GM12878 (cell line): ENCODE measurements at regions not wholly inside any gene's neighbourhood (a gene's known extent, or its start where the extent isn't known, plus 50 kb on each side); places are given as distances from the start of the nearest gene placed in this dataset.

Experiments used
- ATAC-seq: fragments of 200-7000 bp; cut with Tn5 transposase; 3 replicates; pipeline ENCODE4 v1.9.1; 2020; ENCODE audit warnings: mild to moderate bottlenecking, moderate library complexity
- BruUV-seq: library from RNA; stranded (reverse); fragments of 400-500 nt; replicated peaks from 2 replicates; lab custom pipeline; 2021; lab: Mats Ljungman, UMichigan
- CTCF ChIA-PET: fragments of 300-600 bp; sonication (Branson Sonifier 250); formaldehyde crosslinking; extraction: SDS; loops from one replicate; lab custom pipeline; 2021; ENCODE audit warnings: inconsistent platforms; lab: Yijun Ruan, JAX
- POLR2A ChIA-PET: fragments of 350-600 bp; formaldehyde crosslinking; extraction: SDS; loops from one replicate; lab custom pipeline; 2021; ENCODE audit warnings: inconsistent platforms; lab: Charles Lee
- RAD21 ChIA-PET: fragments of 300-600 bp; sonication (Branson Sonifier 250); formaldehyde crosslinking; loops from one replicate; lab custom pipeline; 2023; ENCODE audit warnings: antibody characterized with exemption; ENCODE audit not compliant: unreplicated experiment; lab: Charles Lee
- SMC1A ChIA-PET: fragments of 300-600 bp; sonication (Branson Sonifier 250); formaldehyde crosslinking; loops from one replicate; lab custom pipeline; 2023; ENCODE audit not compliant: unreplicated experiment, uncharacterized antibody; lab: Charles Lee
- DNase-seq: peaks from one replicate; pipeline ENCODE4 v3.0.0-alpha.2; 2011; ENCODE audit warnings: low read depth, low spot score
- FAIRE-seq: peaks from 3 replicates; lab custom pipeline; 2011; peaks lifted over from hg19 to GRCh38; lab: Jason Lieb, UNC
- H2AFZ ChIP-seq: 2 replicates; pipeline ENCODE4 v1.6.0; 2011; ENCODE audit warnings: low read depth, low read length, control low read depth; ENCODE audit not compliant: control insufficient read depth
- H3K27ac ChIP-seq: 2 replicates; pipeline ENCODE4 v1.5.1; 2011; ENCODE audit warnings: control low read depth; ENCODE audit not compliant: control insufficient read depth, insufficient read depth
- H3K27me3 ChIP-seq, 2 experiments: replicated peaks in 1 of 2; 2 replicates each; pipeline versions ENCODE4 v1.6.0 to v1.6.1; 2011; ENCODE audit warnings: low read length in 1 of 2; ENCODE audit not compliant: control insufficient read depth in 2 of 2, insufficient read depth in 2 of 2
- H3K36me3 ChIP-seq, 2 experiments: 2 replicates each; pipeline ENCODE4 v1.5.1; 2011; ENCODE audit warnings: low read length in 1 of 2; ENCODE audit not compliant: control insufficient read depth in 2 of 2, insufficient read depth in 2 of 2
- H3K4me1 ChIP-seq: 2 replicates; pipeline ENCODE4 v1.6.1; 2011; ENCODE audit warnings: mild to moderate bottlenecking, low read length, moderate library complexity, mixed read lengths; ENCODE audit not compliant: control insufficient read depth, insufficient read depth
- H3K4me2 ChIP-seq: 2 replicates; pipeline ENCODE4 v1.6.0; 2011; ENCODE audit warnings: control low read depth; ENCODE audit not compliant: control insufficient read depth, insufficient read depth
- H3K4me3 ChIP-seq: fragments of 200-600 bp; sonication (generic); 2 replicates; pipeline ENCODE4 v1.5.1; 2016
- H3K79me2 ChIP-seq: 2 replicates; pipeline ENCODE4 v1.6.0; 2011; ENCODE audit warnings: low read length; ENCODE audit not compliant: control insufficient read depth, insufficient read depth
- H3K9ac ChIP-seq: 2 replicates; pipeline ENCODE4 v1.8.0; 2011; ENCODE audit warnings: low read length, control low read depth, mixed read lengths; ENCODE audit not compliant: control insufficient read depth, insufficient read depth
- H3K9me3 ChIP-seq: replicated peaks from 3 replicates; pipeline ENCODE4 v1.5.1; 2011; ENCODE audit warnings: mild to moderate bottlenecking, low read length; ENCODE audit not compliant: control insufficient read depth, insufficient read depth
- H4K20me1 ChIP-seq: 2 replicates; pipeline ENCODE4 v1.6.0; 2011; ENCODE audit not compliant: control insufficient read depth, insufficient read depth
- BRCA1 ChIP-seq: IDR thresholded peaks from 2 replicates; pipeline ENCODE4 v1.6.1; 2011; ENCODE audit warnings: low read depth, low read length, improper control_type of control experiment
- ELK1 ChIP-seq: IDR thresholded peaks from 2 replicates; pipeline ENCODE4 v1.6.1; 2012; ENCODE audit warnings: low read depth, low read length, improper control_type of control experiment
- IRF4 ChIP-seq: IDR thresholded peaks from 2 replicates; pipeline ENCODE4 v1.6.1; 2011; ENCODE audit warnings: low read depth, low read length
- MLLT1 ChIP-seq: fragments of 450-650 bp; IDR thresholded peaks from 2 replicates; pipeline ENCODE4 v1.6.1; 2016; ENCODE audit warnings: mild to moderate bottlenecking
- PRDM15 ChIP-seq: fragments of 450-650 bp; formaldehyde crosslinking; IDR thresholded peaks from 2 replicates; pipeline ENCODE4 v1.4.0; 2020; ENCODE audit warnings: mild to moderate bottlenecking, moderate library complexity
- RAD51 ChIP-seq: fragments of 450-650 bp; IDR thresholded peaks from 2 replicates; pipeline ENCODE4 v1.6.1; 2016; ENCODE audit warnings: moderate library complexity, mild to moderate bottlenecking, inconsistent platforms
- RB1 ChIP-seq: fragments of 450-650 bp; formaldehyde crosslinking; IDR thresholded peaks from 2 replicates; pipeline ENCODE4 v1.6.1; 2017; ENCODE audit warnings: mild to moderate bottlenecking, borderline replicate concordance
- SMC3 ChIP-seq: IDR thresholded peaks from 2 replicates; pipeline ENCODE4 v1.6.1; 2011; ENCODE audit warnings: low read length, improper control_type of control experiment, borderline replicate concordance
- SRF ChIP-seq, 2 experiments: IDR thresholded peaks; 2 replicates each; pipeline ENCODE4 v1.6.1; 2011; ENCODE audit warnings: low read depth in 2 of 2, low read length in 2 of 2, mild to moderate bottlenecking in 1 of 2, moderate library complexity in 1 of 2
- SUZ12 ChIP-seq: fragments of 200-600 bp; sonication (generic); IDR thresholded peaks from one replicate; pipeline ENCODE4 v1.6.1; 2018; ENCODE audit warnings: antibody characterized with exemption, mild to moderate bottlenecking; ENCODE audit not compliant: unreplicated experiment
- TARDBP ChIP-seq: IDR thresholded peaks from 2 replicates; pipeline ENCODE4 v1.6.1; 2016; ENCODE audit warnings: borderline replicate concordance
- ZNF207 ChIP-seq: fragments of 450-650 bp; IDR thresholded peaks from 2 replicates; pipeline ENCODE4 v1.6.1; 2014; ENCODE audit warnings: antibody characterized with exemption, mild to moderate bottlenecking, borderline replicate concordance
- ZNF592 ChIP-seq: fragments of 450-650 bp; IDR thresholded peaks from 2 replicates; pipeline ENCODE4 v1.6.1; 2017; ENCODE audit warnings: mild to moderate bottlenecking, moderate library complexity
- WGBS: methylation state at CpG from one replicate; pipeline ENCODE4 v1.1.6; 2016; ENCODE audit warnings: low lambda C conversion rate; ENCODE audit not compliant: insufficient replicate concordance, insufficient coverage; ENCODE audit errors: missing lambda C conversion rate; 5-methylcytosine and 5-hydroxymethylcytosine counted together
- in situ Hi-C: fragments of 300-500 bp; cut with MboI; formaldehyde crosslinking; loops from 9 replicates; pipeline ENCODE4 v1.14.3; 2018; ENCODE audit warnings: mixed read lengths
- intact Hi-C: fragments of 100-400 bp; cut with micrococcal nuclease; formaldehyde crosslinking; loops from one replicate; pipeline ENCODE4 v1.14.2; 2022; ENCODE audit not compliant: unreplicated experiment

GRCh38 chr7:1339611-1340010 is 106.9 kb downstream of the UNCX start (continued):
- TF ChIP-seq SRF (IDR thresholded peaks at IDR 0.05; ENCODE audit: low read depth in 2 of 2, low read length in 2 of 2) (no peak), RAD51 (no peak), TARDBP (no peak), BRCA1 (no peak), IRF4 (no peak), SUZ12 (no peak), ELK1 (no peak)
- TF ChIP-seq, all 136 proteins: peak for 0

- intact Hi-C loops: no loop called here
- SMC1A ChIA-PET: no interaction called here
Observed at GRCh38 chr7:1340031-1340430, 107.4 kb downstream of the UNCX start.

More at GRCh38 chr7:1340031-1340430, 107.4 kb downstream of the UNCX start:
- DNase-seq (no peak), FAIRE-seq (no peak), ATAC-seq (no peak)
- H3K4me2 ChIP-seq: no peak overlapping the region
- H2AFZ ChIP-seq: no peak overlapping the region
- ChIA-PET RAD21 (no interaction called here), POLR2A (no interaction called here), CTCF (no interaction called here)
- H3K4me1 ChIP-seq: no peaks in the 10 kb centered on the region
- H3K9ac ChIP-seq: no peak overlapping the region
- H3K4me3 ChIP-seq: no peak overlapping the region
- TF ChIP-seq BRCA1 (no peak), PRDM15 (CRISPR knock-in tag) (no peak), MLLT1 (no peak), SMC3 (no peak), ZNF207 (no peak), ZNF592 (no peak), RB1 (no peak)
- no peaks in the 10 kb centered on the region for H3K79me2 ChIP-seq
- H3K36me3 ChIP-seq: no peaks in the 10 kb centered on the region
- in situ Hi-C loops: no loop called here
- no peaks in the 10 kb centered on the region for H4K20me1 ChIP-seq
- H3K27ac ChIP-seq: no peak overlapping the region
- 6% methylated on average over 3 of the region's 3 CpGs for WGBS
- H3K9me3 ChIP-seq: no peaks in the 10 kb centered on the region; the same call in 2 of the 3 replicates
- H3K27me3 ChIP-seq: no peaks in the 10 kb centered on the region; a peak in 1 of 4 replicates
- BruUV-seq: no TSS peak
